HEK293 (cell line): ENCODE measurements at regions not wholly inside any gene's neighbourhood (a gene's known extent, or its start where the extent isn't known, plus 50 kb on each side); places are given as distances from the start of the nearest gene placed in this dataset.
"Not testable (repeated sequence)": the region's sequence is repeated elsewhere in the genome, so short reads cannot be mapped to it uniquely, and the experiment has no call there.

ENCODE experiments used
- CTCF ChIA-PET: fragments of 350-600 bp; formaldehyde crosslinking; extraction: SDS; loops from one replicate; lab custom pipeline; 2021; ENCODE audit warnings: antibody characterized with exemption; lab: Yijun Ruan, JAX
- POLR2A ChIA-PET: fragments of 300-600 bp; formaldehyde crosslinking; extraction: SDS; loops from one replicate; lab custom pipeline; 2020; ENCODE audit warnings: antibody characterized with exemption, inconsistent platforms; lab: Yijun Ruan, JAX
- H3K27ac ChIP-seq: fragments of 200-500 bp; sonication (Bioruptor generic); 2 replicates; pipeline ENCODE4 v1.5.1; 2014; ENCODE audit warnings: low read depth, low read length, control low read depth, inconsistent platforms; ENCODE audit errors: extremely low read depth
- H3K36me3 ChIP-seq, 2 experiments: fragments of 200-500 bp in 1 of 2; sonication (Bioruptor generic) in 1 of 2; 1 replicate in 1 of 2; 2 replicates in 1 of 2; pipeline ENCODE4 v1.5.1; 2014 to 2017; ENCODE audit warnings: inconsistent platforms in 2 of 2, low read length in 2 of 2; ENCODE audit not compliant: control insufficient read depth in 2 of 2, insufficient read depth in 1 of 2
- H3K4me1 ChIP-seq: fragments of 200-500 bp; sonication (Bioruptor generic); 2 replicates; pipeline ENCODE4 v1.5.1; 2014; ENCODE audit warnings: mild to moderate bottlenecking, low read length, inconsistent platforms; ENCODE audit not compliant: control insufficient read depth, insufficient read depth
- H3K4me3 ChIP-seq: 2 replicates; pipeline ENCODE4 v1.5.1; 2011; ENCODE audit warnings: low read depth, mild to moderate bottlenecking, control low read depth, low read length, moderate library complexity
- H3K9me3 ChIP-seq: fragments of 200-500 bp; sonication (Bioruptor generic); 2 replicates; pipeline ENCODE4 v1.5.1; 2014; ENCODE audit warnings: low read depth, low read length, inconsistent platforms; ENCODE audit not compliant: control insufficient read depth, insufficient read depth
- EGR2 ChIP-seq: fragments of 450-650 bp; formaldehyde crosslinking; IDR thresholded peaks from 2 replicates; pipeline ENCODE4 v1.5.1; 2016; ENCODE audit warnings: low read depth, missing biosample characterization, missing genetic modification characterization
- ZNF341 ChIP-seq: fragments of 450-650 bp; formaldehyde crosslinking; IDR thresholded peaks from 2 replicates; pipeline ENCODE4; 2016; ENCODE audit warnings: low read depth, missing biosample characterization, missing genetic modification characterization
- TF ChIP-seq, protein P1 (sequence below): fragments of 450-650 bp; formaldehyde crosslinking; IDR thresholded peaks from 2 replicates; pipeline ENCODE4 v1.5.1; 2016; ENCODE audit warnings: missing biosample characterization, missing genetic modification characterization
- TF ChIP-seq, protein P2 (sequence below): fragments of 450-650 bp; formaldehyde crosslinking; IDR thresholded peaks from 2 replicates; pipeline ENCODE4; 2016; ENCODE audit warnings: missing biosample characterization, missing genetic modification characterization

DNA sequence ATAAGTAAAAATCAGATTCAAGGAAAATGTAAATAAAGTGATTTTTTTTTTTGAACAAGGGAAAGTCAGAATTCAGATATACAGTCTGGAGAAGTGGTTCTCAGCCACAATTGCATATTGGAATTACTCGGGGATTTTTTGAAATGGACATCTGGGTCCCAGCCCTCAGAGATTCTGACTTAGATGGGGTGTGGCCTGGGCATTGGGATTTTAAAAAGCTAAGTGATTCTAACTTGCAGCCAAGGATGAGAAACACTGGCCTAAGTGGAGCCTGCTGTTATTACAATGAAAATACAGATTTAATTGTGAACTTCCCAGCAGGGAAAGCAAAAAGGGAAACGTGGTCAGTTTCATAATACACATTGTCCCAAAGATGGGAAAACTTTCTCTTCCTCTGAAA is 273.8 kb downstream of the TTC8 start (continued):
- TF ChIP-seq, protein P1, sequence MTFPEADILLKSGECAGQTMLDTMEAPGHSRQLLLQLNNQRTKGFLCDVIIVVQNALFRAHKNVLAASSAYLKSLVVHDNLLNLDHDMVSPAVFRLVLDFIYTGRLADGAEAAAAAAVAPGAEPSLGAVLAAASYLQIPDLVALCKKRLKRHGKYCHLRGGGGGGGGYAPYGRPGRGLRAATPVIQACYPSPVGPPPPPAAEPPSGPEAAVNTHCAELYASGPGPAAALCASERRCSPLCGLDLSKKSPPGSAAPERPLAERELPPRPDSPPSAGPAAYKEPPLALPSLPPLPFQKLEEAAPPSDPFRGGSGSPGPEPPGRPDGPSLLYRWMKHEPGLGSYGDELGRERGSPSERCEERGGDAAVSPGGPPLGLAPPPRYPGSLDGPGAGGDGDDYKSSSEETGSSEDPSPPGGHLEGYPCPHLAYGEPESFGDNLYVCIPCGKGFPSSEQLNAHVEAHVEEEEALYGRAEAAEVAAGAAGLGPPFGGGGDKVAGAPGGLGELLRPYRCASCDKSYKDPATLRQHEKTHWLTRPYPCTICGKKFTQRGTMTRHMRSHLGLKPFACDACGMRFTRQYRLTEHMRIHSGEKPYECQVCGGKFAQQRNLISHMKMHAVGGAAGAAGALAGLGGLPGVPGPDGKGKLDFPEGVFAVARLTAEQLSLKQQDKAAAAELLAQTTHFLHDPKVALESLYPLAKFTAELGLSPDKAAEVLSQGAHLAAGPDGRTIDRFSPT (tag by site-specific recombination): no peak
- TF ChIP-seq EGR2: no peak
- no peak for TF ChIP-seq ZNF341
- TF ChIP-seq, protein P2, sequence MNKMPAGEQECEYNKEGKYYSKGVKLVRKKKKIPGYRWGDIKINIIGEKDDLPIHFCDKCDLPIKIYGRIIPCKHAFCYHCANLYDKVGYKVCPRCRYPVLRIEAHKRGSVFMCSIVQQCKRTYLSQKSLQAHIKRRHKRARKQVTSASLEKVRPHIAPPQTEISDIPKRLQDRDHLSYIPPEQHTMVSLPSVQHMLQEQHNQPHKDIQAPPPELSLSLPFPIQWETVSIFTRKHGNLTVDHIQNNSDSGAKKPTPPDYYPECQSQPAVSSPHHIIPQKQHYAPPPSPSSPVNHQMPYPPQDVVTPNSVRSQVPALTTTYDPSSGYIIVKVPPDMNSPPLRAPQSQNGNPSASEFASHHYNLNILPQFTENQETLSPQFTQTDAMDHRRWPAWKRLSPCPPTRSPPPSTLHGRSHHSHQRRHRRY (tag by site-specific recombination): no peak

DNA sequence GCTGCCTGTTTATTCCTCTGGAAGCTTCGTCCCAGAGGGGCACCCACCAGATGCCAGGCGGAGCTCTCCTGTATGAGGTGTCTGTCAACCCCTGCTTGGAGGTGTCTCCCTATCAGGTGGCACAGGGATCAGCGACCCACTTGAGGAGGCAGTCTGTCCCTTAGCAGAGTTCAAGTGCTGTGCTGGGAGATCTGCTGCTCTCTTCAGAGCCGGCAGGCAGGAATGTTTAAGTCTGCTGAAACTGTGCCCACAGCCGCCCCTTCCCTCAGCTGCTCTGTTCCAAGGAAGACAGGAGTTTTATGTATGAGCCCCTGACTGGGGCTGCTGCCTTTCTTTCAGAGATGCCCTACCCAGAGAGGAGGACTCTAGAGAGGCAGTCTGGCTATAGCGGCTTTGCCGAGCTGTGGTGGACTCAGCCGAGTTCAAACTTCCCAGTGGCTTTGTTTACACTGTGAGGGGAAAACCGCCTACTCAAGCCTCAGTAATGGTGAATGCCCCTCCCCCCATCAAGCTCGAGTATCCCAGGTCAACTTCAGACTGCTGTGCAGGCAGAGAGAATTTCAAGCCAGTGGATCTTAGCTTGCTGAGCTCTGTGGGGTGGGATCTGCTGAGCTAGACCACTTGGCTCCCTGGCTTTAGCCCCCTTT is 279.8 kb downstream of the TTC8 start:
- H3K27ac ChIP-seq, CTCF ChIA-PET, POLR2A ChIA-PET, H3K4me3 ChIP-seq, H3K9me3 ChIP-seq, H3K36me3 ChIP-seq, H3K4me1 ChIP-seq: not testable (repeated sequence)

DNA sequence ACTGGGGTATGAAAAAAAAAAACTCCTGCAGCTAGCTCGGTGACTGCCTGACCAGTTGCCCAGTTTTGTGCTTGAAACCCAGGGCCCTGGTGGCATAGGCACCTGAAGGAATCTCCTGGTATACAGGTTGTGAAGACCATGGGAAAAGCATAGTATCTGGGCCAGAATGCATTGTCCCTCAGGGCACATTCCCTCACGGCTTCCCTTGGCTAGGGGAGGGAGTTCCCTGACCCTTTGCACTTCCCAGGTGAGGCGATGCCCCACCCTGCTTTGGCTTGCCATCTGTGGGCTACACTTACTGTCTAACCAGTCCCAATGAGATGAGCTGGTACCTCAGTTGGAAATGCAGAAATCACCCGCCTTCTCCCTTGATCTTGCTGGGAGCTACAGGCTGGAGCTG is 280.4 kb downstream of the TTC8 start:
- H3K36me3 ChIP-seq, POLR2A ChIA-PET, CTCF ChIA-PET, H3K4me1 ChIP-seq, H3K9me3 ChIP-seq, H3K4me3 ChIP-seq, H3K27ac ChIP-seq: not testable (repeated sequence)
